Activated naive CD4-positive, alpha-beta T cell treated with anti-CD3 and anti-CD28 coated beads, Interleukin-2, amount 50 U/mL, for 24 hours (primary cell): ENCODE measurements at regions not wholly inside any gene's neighbourhood (a gene's known extent, or its start where the extent isn't known, plus 50 kb on each side); places are given as distances from the start of the nearest gene placed in this dataset.

ENCODE experiments used
- H3K27ac Mint-ChIP-seq: one replicate; pipeline ENCODE4 v1.8.0; 2021; ENCODE audit warnings: mild to moderate bottlenecking, mixed read lengths
- H3K27me3 Mint-ChIP-seq: one replicate; pipeline ENCODE4 v1.8.0; 2021; ENCODE audit warnings: mixed read lengths
- H3K36me3 Mint-ChIP-seq: one replicate; pipeline ENCODE4 v1.8.0; 2021; ENCODE audit warnings: mixed read lengths
- H3K4me1 Mint-ChIP-seq: one replicate; pipeline ENCODE4 v1.8.0; 2021; ENCODE audit warnings: mixed read lengths
- H3K4me3 Mint-ChIP-seq: one replicate; pipeline ENCODE4 v1.8.0; 2021; ENCODE audit warnings: mild to moderate bottlenecking, mixed read lengths
- H3K9me3 Mint-ChIP-seq: one replicate; pipeline ENCODE4 v1.8.0; 2021; ENCODE audit warnings: mixed read lengths

GRCh38 chr3:16828815-16829214, 55.9 kb upstream of the PLCL2 start:
- Mint-ChIP-seq H3K4me1 (peaks cover 33% of the 10 kb centered on the region), H3K36me3 (no peaks in the 10 kb centered on the region), H3K27me3 (no peaks in the 10 kb centered on the region), H3K27ac (peak overlapping the region; percentile 55), H3K4me3 (no peak overlapping the region), H3K9me3 (no peaks in the 10 kb centered on the region)

GRCh38 chr3:16831846-16832245, 52.9 kb upstream of the PLCL2 start:
- H3K4me1 Mint-ChIP-seq, result peaks cover 12% of the 10 kb centered on the region
- H3K27me3 Mint-ChIP-seq, result no peaks in the 10 kb centered on the region
- no peak overlapping the region for H3K27ac Mint-ChIP-seq
- H3K36me3 Mint-ChIP-seq, result no peaks in the 10 kb centered on the region
- H3K4me3 Mint-ChIP-seq, result no peak overlapping the region
- H3K9me3 Mint-ChIP-seq, result no peaks in the 10 kb centered on the region

GRCh38 chr3:16834214-16834613, 50.5 kb upstream of the PLCL2 start:
- Mint-ChIP-seq H3K4me3 (no peak overlapping the region), H3K27ac (no peak overlapping the region), H3K36me3 (no peaks in the 10 kb centered on the region), H3K4me1 (peaks cover 25% of the 10 kb centered on the region), H3K9me3 (no peaks in the 10 kb centered on the region), H3K27me3 (no peaks in the 10 kb centered on the region)

- Mint-ChIP-seq H3K9me3 (no peaks in the 10 kb centered on the region), H3K36me3 (no peaks in the 10 kb centered on the region), H3K27me3 (no peaks in the 10 kb centered on the region), H3K27ac (no peak overlapping the region), H3K4me3 (no peak overlapping the region), H3K4me1 (peaks cover 31% of the 10 kb centered on the region)
These were observed 50.0 kb upstream of the PLCL2 start for GRCh38 chr3:16834753-16835152.
